Natural killer cell (primary cell): ENCODE measurements at regions not wholly inside any gene's neighbourhood (a gene's known extent, or its start where the extent isn't known, plus 50 kb on each side); places are given as distances from the start of the nearest gene placed in this dataset.

Experiments used
- ATAC-seq, 3 donors: fragments of 150-1000 bp in 2 of 3; fragments of 200-7000 bp in 1 of 3; cut with Tn5 transposase; 1 replicate in 1 of 3; 2 replicates in 2 of 3; pipeline ENCODE4 v1.10.0; 2021; ENCODE audit warnings: mild to moderate bottlenecking in 2 of 3, moderate library complexity in 2 of 3
- DNase-seq, 2 donors: peaks; one replicate each; pipeline versions ENCODE4 v3.0.0 to v3.0.0-alpha.2; 2013 to 2021; ENCODE audit warnings: mixed read lengths in 1 of 2
- H3K27ac ChIP-seq: one replicate; pipeline ENCODE4 v1.5.1; 2013; ENCODE audit warnings: mild to moderate bottlenecking, low read length
- H3K27me3 ChIP-seq: one replicate; pipeline ENCODE4 v1.6.1; 2013; ENCODE audit warnings: low read length; ENCODE audit not compliant: control insufficient read depth, insufficient read depth
- H3K36me3 ChIP-seq: one replicate; pipeline ENCODE4 v1.6.1; 2013; ENCODE audit warnings: low read length; ENCODE audit not compliant: control insufficient read depth, insufficient read depth
- H3K4me1 ChIP-seq: one replicate; pipeline ENCODE4 v1.6.1; 2013; ENCODE audit warnings: low read length; ENCODE audit not compliant: control insufficient read depth, insufficient read depth
- H3K4me3 ChIP-seq: one replicate; pipeline ENCODE4 v1.5.1; 2013; ENCODE audit warnings: low read length
- H3K9me3 ChIP-seq: one replicate; pipeline ENCODE4 v1.6.1; 2013; ENCODE audit warnings: low read length; ENCODE audit not compliant: control insufficient read depth, insufficient read depth
- H3K27ac Mint-ChIP-seq, 2 donors: one replicate each; pipeline ENCODE4 v1.8.0; 2022; ENCODE audit warnings: mild to moderate bottlenecking in 2 of 2, mixed read lengths in 2 of 2, moderate library complexity in 1 of 2
- H3K27me3 Mint-ChIP-seq, 2 donors: one replicate each; pipeline ENCODE4 v1.8.0; 2022; ENCODE audit warnings: low read depth in 2 of 2, mixed read lengths in 2 of 2
- H3K36me3 Mint-ChIP-seq: one replicate; pipeline ENCODE4 v1.8.0; 2022; ENCODE audit warnings: mixed read lengths
- H3K4me1 Mint-ChIP-seq, 2 donors: one replicate each; pipeline ENCODE4 v1.8.0; 2022; ENCODE audit warnings: mixed read lengths in 2 of 2
- H3K4me3 Mint-ChIP-seq: one replicate; pipeline ENCODE4 v1.8.0; 2022; ENCODE audit warnings: mild to moderate bottlenecking, moderate library complexity, mixed read lengths
- H3K9me3 Mint-ChIP-seq, 2 donors: one replicate each; pipeline ENCODE4 v1.8.0; 2022; ENCODE audit warnings: mixed read lengths in 2 of 2
- WGBS: methylation state at CpG from one replicate; pipeline ENCODE4 v1.1.7; 2013; ENCODE audit warnings: missing lambda C conversion rate; ENCODE audit not compliant: insufficient coverage; 5-methylcytosine and 5-hydroxymethylcytosine counted together
- intact Hi-C: fragments of 100-400 bp; cut with micrococcal nuclease; formaldehyde crosslinking; loops from one replicate; pipeline ENCODE4 v1.14.2; 2022
- TF ChIP-seq, protein P1 (sequence below): fragments of 200-600 bp; IDR thresholded peaks from one replicate; pipeline ENCODE4 v1.8.0; 2022; ENCODE audit warnings: antibody characterized with exemption

DNA sequence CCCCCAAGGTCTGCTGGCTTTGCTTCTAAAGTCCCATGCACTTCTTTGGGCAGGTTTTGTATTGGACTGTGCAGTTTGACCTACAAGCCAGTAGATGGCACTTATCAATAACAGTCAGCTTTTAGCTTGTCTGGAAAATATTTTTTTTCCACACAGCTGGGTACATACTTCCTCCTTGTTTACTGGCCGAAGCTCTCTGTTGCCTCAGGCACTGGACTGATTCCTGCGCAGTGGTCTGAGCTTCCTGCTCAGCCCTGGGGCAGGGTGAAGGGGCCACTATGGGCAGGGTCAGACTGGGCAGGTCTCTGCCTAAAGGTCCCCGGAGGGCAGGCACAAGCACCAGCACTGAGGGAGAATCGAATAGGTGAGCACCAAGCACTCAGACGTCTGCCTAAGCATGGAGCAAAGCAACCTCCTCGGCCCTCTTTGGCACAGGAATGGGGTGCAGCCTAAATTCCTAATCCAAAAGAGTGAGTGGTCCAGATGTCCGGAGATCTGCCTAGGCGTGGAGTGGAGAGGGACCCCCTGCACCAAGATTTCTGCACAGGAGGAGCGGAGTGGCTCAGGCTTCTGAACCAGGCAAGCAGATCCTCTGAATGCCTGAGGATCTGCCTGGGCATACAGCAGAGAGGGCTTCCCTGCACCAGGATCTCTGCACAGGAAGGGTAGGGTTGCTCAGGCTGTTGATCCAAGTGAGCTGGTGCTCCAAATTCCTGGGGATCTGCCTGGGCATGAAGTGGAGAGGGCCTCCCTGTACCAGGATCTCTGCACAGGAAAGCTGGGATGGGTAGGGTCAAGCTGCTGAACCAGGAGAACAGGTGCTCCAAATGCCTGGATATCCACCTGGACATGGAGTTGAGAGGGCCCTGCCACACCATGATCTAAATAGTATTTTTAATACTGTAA, 105.9 kb upstream of the C11orf58 start:
- TF ChIP-seq, protein P1, sequence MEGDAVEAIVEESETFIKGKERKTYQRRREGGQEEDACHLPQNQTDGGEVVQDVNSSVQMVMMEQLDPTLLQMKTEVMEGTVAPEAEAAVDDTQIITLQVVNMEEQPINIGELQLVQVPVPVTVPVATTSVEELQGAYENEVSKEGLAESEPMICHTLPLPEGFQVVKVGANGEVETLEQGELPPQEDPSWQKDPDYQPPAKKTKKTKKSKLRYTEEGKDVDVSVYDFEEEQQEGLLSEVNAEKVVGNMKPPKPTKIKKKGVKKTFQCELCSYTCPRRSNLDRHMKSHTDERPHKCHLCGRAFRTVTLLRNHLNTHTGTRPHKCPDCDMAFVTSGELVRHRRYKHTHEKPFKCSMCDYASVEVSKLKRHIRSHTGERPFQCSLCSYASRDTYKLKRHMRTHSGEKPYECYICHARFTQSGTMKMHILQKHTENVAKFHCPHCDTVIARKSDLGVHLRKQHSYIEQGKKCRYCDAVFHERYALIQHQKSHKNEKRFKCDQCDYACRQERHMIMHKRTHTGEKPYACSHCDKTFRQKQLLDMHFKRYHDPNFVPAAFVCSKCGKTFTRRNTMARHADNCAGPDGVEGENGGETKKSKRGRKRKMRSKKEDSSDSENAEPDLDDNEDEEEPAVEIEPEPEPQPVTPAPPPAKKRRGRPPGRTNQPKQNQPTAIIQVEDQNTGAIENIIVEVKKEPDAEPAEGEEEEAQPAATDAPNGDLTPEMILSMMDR = no peak
- Mint-ChIP-seq H3K36me3 (no peaks in the 10 kb centered on the region), H3K9me3 (peaks cover 5 to 7% of the 10 kb centered on the region in 2 donors), H3K27me3 (peaks cover 0 to 8% of the 10 kb centered on the region in 2 donors), H3K27ac (no peak overlapping the region), H3K4me1 (no peaks in the 10 kb centered on the region), H3K4me3 (no peak overlapping the region)
- DNase-seq = no peak
- H3K27me3 ChIP-seq = no peaks in the 10 kb centered on the region
- no peaks in the 10 kb centered on the region for H3K4me1 ChIP-seq
- H3K9me3 ChIP-seq = peaks cover 5% of the 10 kb centered on the region
- H3K4me3 ChIP-seq = no peak overlapping the region
- H3K36me3 ChIP-seq = no peaks in the 10 kb centered on the region
- no peak overlapping the region for H3K27ac ChIP-seq
- intact Hi-C loops = no loop called here
- WGBS = 82% methylated on average over 9 of the region's 9 CpGs
- no peak for ATAC-seq

DNA sequence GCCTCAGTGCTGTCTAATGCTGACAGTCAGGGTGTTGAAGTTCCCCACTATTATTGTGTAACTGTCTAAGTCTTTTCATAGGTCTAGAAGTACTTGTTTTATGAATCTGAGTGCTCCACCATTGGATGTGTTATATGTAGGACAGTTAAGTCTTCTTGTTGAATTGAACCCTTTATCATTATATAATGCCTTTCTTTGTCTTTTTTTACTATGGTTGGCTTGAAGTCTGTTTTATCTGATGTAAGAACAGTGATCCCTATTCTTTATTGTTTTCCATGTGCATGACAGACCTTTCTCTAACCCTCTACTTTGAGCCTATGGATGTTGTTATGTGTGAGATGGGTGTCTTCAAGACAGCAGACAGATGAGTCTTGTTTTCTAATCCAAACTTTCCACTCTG, 107.8 kb upstream of the C11orf58 start:
- Histone ChIP-seq H3K4me3 (no peak overlapping the region), H3K27ac (no peak overlapping the region), H3K27me3 (no peaks in the 10 kb centered on the region), H3K9me3 (peaks cover 3% of the 10 kb centered on the region), H3K4me1 (no peaks in the 10 kb centered on the region), H3K36me3 (no peaks in the 10 kb centered on the region)
- Mint-ChIP-seq H3K36me3 (no peaks in the 10 kb centered on the region), H3K9me3 (peaks cover 5 to 9% of the 10 kb centered on the region in 2 donors), H3K4me1 (no peaks in the 10 kb centered on the region), H3K27ac (no peak overlapping the region), H3K4me3 (no peak overlapping the region), H3K27me3 (peaks cover 0 to 8% of the 10 kb centered on the region in 2 donors)
- TF ChIP-seq, protein P1 = no peak
- ATAC-seq (no peak), DNase-seq (no peak)
- intact Hi-C loops = no loop called here

DNA sequence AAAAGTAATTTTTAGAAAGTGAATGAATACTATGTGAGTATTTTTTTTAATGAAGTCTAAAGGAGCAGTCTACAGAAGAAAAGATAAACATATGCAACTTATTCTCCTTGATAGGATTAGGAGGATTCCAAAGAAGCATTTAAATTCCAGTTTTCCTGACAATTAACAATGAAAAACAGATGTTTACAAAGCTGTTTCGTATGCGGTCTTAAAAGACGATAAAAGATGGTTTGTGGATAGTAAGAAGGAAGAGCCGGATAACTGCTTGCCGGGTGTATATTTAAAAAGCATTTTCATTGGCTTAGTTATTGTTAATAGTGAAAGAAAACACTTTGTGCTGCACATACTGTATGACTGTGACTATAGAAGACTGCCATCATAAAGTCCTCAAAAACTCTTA, 120.0 kb upstream of the C11orf58 start:
- Histone ChIP-seq H3K27ac (no peak overlapping the region), H3K4me1 (peaks cover 9% of the 10 kb centered on the region), H3K27me3 (peaks cover 30% of the 10 kb centered on the region), H3K36me3 (no peaks in the 10 kb centered on the region), H3K4me3 (no peak overlapping the region), H3K9me3 (no peaks in the 10 kb centered on the region)
- 93% methylated on average over 5 of the region's 5 CpGs for WGBS
- Mint-ChIP-seq H3K27ac (no peak overlapping the region), H3K27me3 (peaks cover 12 to 28% of the 10 kb centered on the region in 2 donors), H3K9me3 (no peaks in the 10 kb centered on the region), H3K36me3 (no peaks in the 10 kb centered on the region), H3K4me1 (peaks cover 0 to 5% of the 10 kb centered on the region in 2 donors), H3K4me3 (no peak overlapping the region)
- TF ChIP-seq, protein P1 = no peak
- ATAC-seq (no peak), DNase-seq (no peak)
- intact Hi-C loops = no loop called here

DNA sequence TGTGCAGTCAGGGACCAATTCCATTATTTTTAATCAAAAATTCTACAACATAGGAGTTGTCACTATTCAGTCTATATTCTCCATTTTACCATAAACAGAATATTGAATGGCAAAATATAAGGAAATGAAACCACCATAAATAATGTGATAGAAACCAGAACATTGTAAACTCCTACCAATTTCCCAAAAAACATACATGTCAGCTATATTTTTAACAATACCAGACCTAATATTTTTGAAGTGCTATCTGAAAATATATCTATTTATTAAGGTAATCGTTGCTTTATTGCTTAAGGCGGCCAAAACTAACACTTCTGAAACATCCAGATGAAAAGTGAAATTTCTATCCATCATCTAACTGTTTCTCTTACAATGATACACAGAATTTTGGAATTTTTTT, 123.0 kb upstream of the C11orf58 start:
- ATAC-seq (no peak), DNase-seq (no peak)
- Mint-ChIP-seq H3K36me3 (peaks cover 6% of the 10 kb centered on the region), H3K4me3 (no peak overlapping the region), H3K27me3 (peaks cover 35 to 53% of the 10 kb centered on the region in 2 donors), H3K4me1 (peaks cover 0 to 15% of the 10 kb centered on the region in 2 donors), H3K9me3 (no peaks in the 10 kb centered on the region), H3K27ac (no peak overlapping the region)
- no CpG with 5 or more reads among the region's 2 CpGs for WGBS
- H3K9me3 ChIP-seq = no peaks in the 10 kb centered on the region
- H3K4me1 ChIP-seq = peaks cover 13% of the 10 kb centered on the region
- intact Hi-C loops = no loop called here
- TF ChIP-seq, protein P1 = no peak
- no peak overlapping the region for H3K27ac ChIP-seq
- H3K36me3 ChIP-seq = no peaks in the 10 kb centered on the region
- peaks cover 51% of the 10 kb centered on the region for H3K27me3 ChIP-seq
- no peak overlapping the region for H3K4me3 ChIP-seq
